Epithelial cell of proximal tubule (primary cell): ENCODE measurements at regions not wholly inside any gene's neighbourhood (a gene's known extent, or its start where the extent isn't known, plus 50 kb on each side); places are given as distances from the start of the nearest gene placed in this dataset.

Experiments
- DNase-seq: peaks from one replicate; pipeline ENCODE4 v3.0.0-alpha.2; 2011; ENCODE audit warnings: low read depth
- H3K4me3 ChIP-seq: 2 replicates; pipeline ENCODE4 v1.5.1; 2011; ENCODE audit warnings: low read depth, mild to moderate bottlenecking, low read length
- CTCF ChIP-seq: conservative IDR thresholded peaks from 2 replicates; pipeline ENCODE4 v1.5.1; 2012; ENCODE audit warnings: low read depth, mild to moderate bottlenecking, low read length

- DNase-seq: no peak
- no peak overlapping the region for H3K4me3 ChIP-seq
- TF ChIP-seq CTCF: no peak
These were observed 116.7 kb downstream of the MFAP3L start for GRCh38 chr4:169909479-169909878.

- no peak overlapping the region for H3K4me3 ChIP-seq
- TF ChIP-seq CTCF: no peak
- DNase-seq: no peak
These were observed 118.5 kb downstream of the MFAP3L start for GRCh38 chr4:169907705-169908104.

- DNase-seq: no peak
- no peak overlapping the region for H3K4me3 ChIP-seq
- no peak for TF ChIP-seq CTCF
These were observed 119.4 kb downstream of the MFAP3L start for GRCh38 chr4:169906821-169907220.

GRCh38 chr4:169906104-169906503 is 120.1 kb downstream of the MFAP3L start:
- peak; percentile 77 for DNase-seq
- H3K4me3 ChIP-seq: no peak overlapping the region
- no peak for TF ChIP-seq CTCF

- no peak for TF ChIP-seq CTCF
- H3K4me3 ChIP-seq: no peak overlapping the region
These were observed 123.4 kb downstream of the MFAP3L start for GRCh38 chr4:169902658-169903345.

GRCh38 chr4:169900241-169900845 is 125.9 kb downstream of the MFAP3L start:
- no peak for TF ChIP-seq CTCF
- no peak overlapping the region for H3K4me3 ChIP-seq
- DNase-seq: no peak

More at GRCh38 chr4:169902658-169903345, 123.4 kb downstream of the MFAP3L start:
- DNase-seq: no peak

- H3K4me3 ChIP-seq: no peak overlapping the region
- TF ChIP-seq CTCF: no peak
- no peak for DNase-seq
These were observed 126.9 kb downstream of the MFAP3L start for GRCh38 chr4:169899295-169899694.
